ENCODE measurements at regions not wholly inside any gene's neighbourhood (a gene's known extent, or its start where the extent isn't known, plus 50 kb on each side); places are given as distances from the start of the nearest gene placed in this dataset.

- TF ChIP-seq ZZZ3 (CRISPR knock-in tag; IDR thresholded peaks at IDR 0.05; ENCODE audit: borderline replicate concordance) (no peak), SUZ12 (IDR thresholded peaks at IDR 0.05; ENCODE audit: low read depth, low read length) (no peak), POLR2A (IDR thresholded peaks at IDR 0.05; ENCODE audit: insufficient read depth in 1 of 2, low read depth in 2 of 2, low read length in 2 of 2) (no peak)
Observed at GRCh38 chr2:173590276-173590861, 235.7 kb downstream of the CDCA7 start.

All from HepG2 (cell line).